GM13977 (cell line): ENCODE measurements at regions not wholly inside any gene's neighbourhood (a gene's known extent, or its start where the extent isn't known, plus 50 kb on each side); places are given as distances from the start of the nearest gene placed in this dataset.

Experiments
- DNase-seq: peaks from one replicate; pipeline ENCODE4 v3.0.0; 2012; ENCODE audit warnings: low spot score
- CTCF ChIP-seq: IDR thresholded peaks from 2 replicates; pipeline ENCODE4 v1.5.1; 2012; ENCODE audit warnings: mild to moderate bottlenecking, control low read depth; ENCODE audit not compliant: insufficient read depth; ENCODE audit errors: extremely low read depth, missing control alignments
- in situ Hi-C: fragments of 300-500 bp; cut with MboI; formaldehyde crosslinking; loops from one replicate; pipeline ENCODE4 v1.12.0; 2022; ENCODE audit warnings: low sequenced_read_pairs, low pct_unique_long_range_greater_than_20kb, mixed read lengths, inconsistent platforms; ENCODE audit not compliant: unreplicated experiment

GRCh38 chr14:42143114-42143513 lies 536.4 kb downstream of the LRFN5 start:
- DNase-seq = no peak
- in situ Hi-C loops = no loop called here
- no peak for TF ChIP-seq CTCF

- no peak for DNase-seq
- TF ChIP-seq CTCF = no peak
- in situ Hi-C loops = no loop called here
Measured at GRCh38 chr14:42141328-42141727, 534.7 kb downstream of the LRFN5 start.

- TF ChIP-seq CTCF = no peak
- no peak for DNase-seq
- in situ Hi-C loops = no loop called here
Measured at GRCh38 chr14:42140831-42141279, 534.2 kb downstream of the LRFN5 start.

- TF ChIP-seq CTCF = no peak
- in situ Hi-C loops = no loop called here
- DNase-seq = no peak
Measured at GRCh38 chr14:42140001-42140400, 533.3 kb downstream of the LRFN5 start.

- TF ChIP-seq CTCF = no peak
- in situ Hi-C loops = no loop called here
- DNase-seq = no peak
Measured at GRCh38 chr14:42138406-42138805, 531.7 kb downstream of the LRFN5 start.

GRCh38 chr14:42130815-42131214 lies 524.1 kb downstream of the LRFN5 start:
- no peak for TF ChIP-seq CTCF
- in situ Hi-C loops = no loop called here
- no peak for DNase-seq

- DNase-seq = no peak
- in situ Hi-C loops = no loop called here
- TF ChIP-seq CTCF = no peak
Measured at GRCh38 chr14:42123526-42123925, 516.9 kb downstream of the LRFN5 start.
